Activated CD4-positive, alpha-beta T cell treated with anti-CD3 and anti-CD28 coated beads for 48 hours (primary cell): ENCODE measurements at regions not wholly inside any gene's neighbourhood (a gene's known extent, or its start where the extent isn't known, plus 50 kb on each side); places are given as distances from the start of the nearest gene placed in this dataset.

ENCODE experiments used
- DNase-seq: peaks from one replicate; pipeline ENCODE4 v3.0.0-alpha.2; 2020

- DNase-seq, result no peak
Measured at GRCh38 chr13:76741624-76742023, 144.6 kb downstream of the KCTD12 start.

GRCh38 chr13:76741046-76741445 lies 145.2 kb downstream of the KCTD12 start:
- DNase-seq, result no peak

- no peak for DNase-seq
Measured at GRCh38 chr13:76738616-76739015, 147.6 kb downstream of the KCTD12 start.

- DNase-seq, result no peak
Measured at GRCh38 chr13:76737526-76737925, 148.7 kb downstream of the KCTD12 start.

GRCh38 chr13:76735641-76736040 lies 150.6 kb downstream of the KCTD12 start:
- no peak for DNase-seq

GRCh38 chr13:76733671-76734070 lies 152.5 kb downstream of the KCTD12 start:
- DNase-seq, result no peak

- no peak for DNase-seq
Measured at GRCh38 chr13:76732367-76732766, 153.8 kb downstream of the KCTD12 start.

- DNase-seq, result no peak
Measured at GRCh38 chr13:76730220-76730619, 156.0 kb downstream of the KCTD12 start.

GRCh38 chr13:76729691-76730090 lies 156.5 kb downstream of the KCTD12 start:
- DNase-seq, result no peak

GRCh38 chr13:76725896-76726295 lies 160.3 kb downstream of the KCTD12 start:
- DNase-seq, result no peak

- no peak for DNase-seq
Measured at GRCh38 chr13:76725211-76725610, 161.0 kb downstream of the KCTD12 start.

- no peak for DNase-seq
Measured at GRCh38 chr13:76724421-76724820, 161.8 kb downstream of the KCTD12 start.

GRCh38 chr13:76723551-76724232 lies 162.5 kb downstream of the KCTD12 start:
- no peak for DNase-seq

- DNase-seq, result no peak
Measured at GRCh38 chr13:76722782-76723181, 163.4 kb downstream of the KCTD12 start.

- no peak for DNase-seq
Measured at GRCh38 chr13:76720821-76721220, 165.4 kb downstream of the KCTD12 start.

- DNase-seq, result no peak
Measured at GRCh38 chr13:76720416-76720815, 165.8 kb downstream of the KCTD12 start.

GRCh38 chr13:76719955-76720354 lies 166.2 kb downstream of the KCTD12 start:
- no peak for DNase-seq

- DNase-seq, result no peak
Measured at GRCh38 chr13:76717092-76717491, 169.1 kb downstream of the KCTD12 start.

GRCh38 chr13:76715621-76716020 lies 170.6 kb downstream of the KCTD12 start:
- DNase-seq, result no peak

- no peak for DNase-seq
Measured at GRCh38 chr13:76715075-76715474, 171.1 kb downstream of the KCTD12 start.

GRCh38 chr13:76713280-76713679 lies 172.9 kb downstream of the KCTD12 start:
- no peak for DNase-seq

- DNase-seq, result no peak
Measured at GRCh38 chr13:76711550-76712182, 174.5 kb downstream of the KCTD12 start.

GRCh38 chr13:76709851-76710250 lies 176.4 kb downstream of the KCTD12 start:
- DNase-seq, result no peak

- DNase-seq, result no peak
Measured at GRCh38 chr13:76708138-76708688, 178.0 kb downstream of the KCTD12 start.

- DNase-seq, result no peak
Measured at GRCh38 chr13:76707360-76707759, 178.8 kb downstream of the KCTD12 start.
